NOMO-1 treated with dmso at 0.1 percent for 144 hours (cell line): ENCODE measurements at regions not wholly inside any gene's neighbourhood (a gene's known extent, or its start where the extent isn't known, plus 50 kb on each side); places are given as distances from the start of the nearest gene placed in this dataset.
"Not testable (repeated sequence)": the region's sequence is repeated elsewhere in the genome, so short reads cannot be mapped to it uniquely, and the experiment has no call there.

Experiments used
- DNase-seq: peaks from one replicate; lab custom pipeline; 2025; ENCODE audit not compliant: unreplicated experiment; lab: John Stamatoyannopoulos, UW

DNA sequence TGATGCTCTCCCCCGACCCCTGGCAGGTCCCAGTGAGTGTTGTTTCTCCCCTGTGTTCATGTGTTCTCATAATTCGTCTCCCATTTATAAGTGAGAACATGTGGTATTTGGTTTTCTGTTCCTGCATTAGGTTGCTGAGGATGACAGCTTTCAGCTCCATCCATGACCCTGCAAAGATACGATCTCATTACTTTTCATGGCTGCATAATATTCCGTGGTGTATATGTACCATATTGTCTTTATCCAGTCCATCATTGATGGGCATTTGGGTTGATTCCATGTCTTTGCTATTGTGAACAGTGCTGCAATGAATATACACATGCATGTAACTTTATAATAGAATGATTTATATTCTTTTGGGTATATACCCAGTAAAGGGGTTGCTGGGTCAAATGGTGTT, 321.5 kb downstream of the EMP1 start:
- DNase-seq: not testable (repeated sequence)

- DNase-seq: no peak
Measured at GRCh38 chr12:13509740-13510139, 313.2 kb downstream of the EMP1 start.

- no peak for DNase-seq
Measured at GRCh38 chr12:13505636-13506035, 309.1 kb downstream of the EMP1 start.

- no peak for DNase-seq
Measured at GRCh38 chr12:13505224-13505623, 308.7 kb downstream of the EMP1 start.

DNA sequence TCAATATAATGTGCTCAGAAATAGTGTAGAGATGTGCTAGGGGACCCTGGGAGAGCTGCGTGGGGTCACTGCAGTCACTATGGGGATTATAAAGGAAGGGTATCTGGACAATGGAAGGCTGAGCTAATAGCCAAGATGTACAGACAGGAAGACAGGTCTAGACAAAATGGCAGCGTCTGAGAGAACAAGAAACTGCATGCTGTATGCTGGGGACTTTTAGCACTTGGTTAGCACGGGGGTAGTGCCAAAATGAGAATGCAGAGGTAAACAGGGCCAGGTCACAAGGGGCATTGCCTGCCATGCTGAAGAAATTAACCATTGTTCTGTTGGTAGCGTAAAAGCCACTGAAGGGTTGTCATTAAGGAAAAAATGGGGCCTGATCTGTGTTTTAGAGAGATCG, 308.2 kb downstream of the EMP1 start:
- DNase-seq: no peak

- DNase-seq: no peak
Measured at GRCh38 chr12:13504074-13504473, 307.5 kb downstream of the EMP1 start.

DNA sequence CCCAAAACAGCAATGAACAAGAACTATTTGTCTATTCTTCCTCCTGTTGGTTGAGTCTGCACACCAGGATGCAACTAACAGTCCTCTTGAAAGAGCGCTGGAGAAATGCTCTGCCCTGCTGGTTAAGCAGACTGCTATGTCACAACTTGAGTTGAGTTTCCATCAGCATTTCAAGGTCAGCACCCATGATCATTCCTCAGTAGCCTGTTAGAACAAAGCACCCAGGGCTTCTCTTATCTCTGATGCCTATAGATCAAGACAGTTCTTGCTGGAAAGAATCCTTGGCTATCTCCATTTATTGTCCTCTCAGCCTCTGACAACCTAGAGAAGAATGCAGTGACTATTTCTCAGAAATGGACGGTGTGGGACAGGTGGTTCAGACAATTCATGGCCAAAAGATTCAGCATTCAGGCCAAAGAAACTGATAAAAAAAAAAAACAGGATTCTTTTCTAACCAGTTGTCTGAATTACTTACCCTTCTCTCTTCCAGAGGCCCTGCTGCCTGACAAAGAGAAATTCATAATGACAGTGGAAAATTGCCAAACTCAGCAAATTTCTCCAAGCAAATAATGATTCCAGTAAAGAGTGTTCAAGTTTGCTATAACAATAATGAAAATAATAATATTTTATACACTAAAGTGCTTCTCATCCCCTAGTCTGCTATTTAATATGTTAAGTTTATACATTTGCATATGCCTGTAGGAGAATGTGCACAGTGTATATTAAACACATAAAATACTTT, 306.7 kb downstream of the EMP1 start:
- no peak for DNase-seq

- DNase-seq: no peak
Measured at GRCh38 chr12:13499008-13499407, 302.5 kb downstream of the EMP1 start.

GRCh38 chr12:13496111-13496510, 299.6 kb downstream of the EMP1 start:
- no peak for DNase-seq

DNA sequence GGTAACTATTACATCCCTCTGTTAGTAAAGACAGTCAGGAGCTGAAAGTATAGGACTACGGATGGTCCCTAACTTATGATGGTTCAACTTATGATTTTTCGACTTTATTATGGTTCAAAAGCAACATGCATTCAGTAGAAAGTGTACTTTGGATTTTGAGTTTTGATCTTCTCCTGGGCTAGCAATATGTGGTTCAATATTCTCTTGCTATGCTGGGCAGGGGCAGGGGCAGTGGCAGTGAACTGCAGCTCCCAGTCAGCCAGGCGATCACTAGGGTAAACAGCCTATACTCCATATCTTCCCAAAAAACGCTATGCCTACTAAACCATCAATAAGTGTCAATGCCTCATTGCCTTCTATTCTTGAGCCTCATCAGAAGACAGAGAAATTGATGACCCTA, 292.7 kb downstream of the EMP1 start:
- DNase-seq: no peak

- no peak for DNase-seq
Measured at GRCh38 chr12:13487326-13487725, 290.8 kb downstream of the EMP1 start.

DNA sequence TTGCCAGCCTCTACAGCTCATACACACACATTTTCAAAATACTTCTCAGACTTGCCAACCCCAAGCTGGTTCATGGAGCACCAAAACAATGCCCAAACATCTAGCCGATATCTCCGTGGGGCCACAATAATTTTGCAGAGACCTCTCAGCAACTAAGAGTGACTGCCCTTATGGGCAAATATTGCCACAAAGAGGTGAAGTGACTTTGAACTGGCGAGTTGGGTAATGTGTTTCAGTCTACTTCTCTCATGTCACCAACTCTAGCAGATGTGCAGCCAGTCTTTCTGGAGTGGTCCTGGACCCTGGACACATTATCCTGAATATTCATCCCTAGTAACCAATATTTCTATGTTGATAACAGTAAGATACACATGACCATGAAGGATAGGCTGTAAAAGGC, 290.3 kb downstream of the EMP1 start:
- no peak for DNase-seq

GRCh38 chr12:13478650-13479181, 282.2 kb downstream of the EMP1 start:
- no peak for DNase-seq

DNA sequence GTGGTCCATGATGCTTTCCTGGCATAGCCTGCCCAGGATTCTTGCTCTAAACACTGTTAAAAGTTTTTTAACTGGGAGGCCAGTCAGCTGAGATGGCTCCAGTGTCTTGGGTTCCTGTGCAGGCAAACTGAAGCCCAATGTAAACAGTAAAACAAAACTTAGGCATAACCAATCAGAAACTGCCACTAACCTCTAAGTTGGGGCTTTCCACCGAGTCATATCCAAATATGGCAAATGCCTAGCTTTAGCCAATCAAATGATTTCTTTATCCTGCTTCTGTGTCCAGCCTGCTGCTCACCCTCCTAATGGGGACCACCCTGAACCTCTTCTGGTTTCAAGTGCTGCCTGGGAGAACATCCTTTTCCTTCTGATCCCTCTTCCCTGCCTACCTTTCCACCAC, 277.9 kb downstream of the EMP1 start:
- no peak for DNase-seq

- no peak for DNase-seq
Measured at GRCh38 chr12:13472690-13473089, 276.2 kb downstream of the EMP1 start.

DNA sequence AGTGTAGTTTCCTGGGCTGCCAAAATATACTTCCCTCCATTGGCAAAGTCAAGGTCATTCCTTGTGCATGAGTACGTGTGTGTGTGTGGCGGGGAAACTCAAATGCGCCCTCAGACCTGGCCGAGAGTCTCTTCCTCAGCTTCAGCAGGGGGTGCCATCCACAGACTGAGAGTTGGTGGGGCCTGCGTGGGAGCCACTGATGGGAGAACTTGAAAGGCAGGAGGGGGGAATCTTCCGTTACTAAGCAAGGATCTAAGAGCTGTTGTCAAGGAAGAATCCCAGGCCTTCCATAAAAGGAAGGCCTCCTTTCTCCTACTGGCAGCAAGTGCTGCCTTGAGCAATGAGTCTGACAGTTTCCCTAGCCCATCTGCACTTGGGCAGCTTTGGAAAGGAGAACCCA, 274.9 kb downstream of the EMP1 start:
- no peak for DNase-seq

DNA sequence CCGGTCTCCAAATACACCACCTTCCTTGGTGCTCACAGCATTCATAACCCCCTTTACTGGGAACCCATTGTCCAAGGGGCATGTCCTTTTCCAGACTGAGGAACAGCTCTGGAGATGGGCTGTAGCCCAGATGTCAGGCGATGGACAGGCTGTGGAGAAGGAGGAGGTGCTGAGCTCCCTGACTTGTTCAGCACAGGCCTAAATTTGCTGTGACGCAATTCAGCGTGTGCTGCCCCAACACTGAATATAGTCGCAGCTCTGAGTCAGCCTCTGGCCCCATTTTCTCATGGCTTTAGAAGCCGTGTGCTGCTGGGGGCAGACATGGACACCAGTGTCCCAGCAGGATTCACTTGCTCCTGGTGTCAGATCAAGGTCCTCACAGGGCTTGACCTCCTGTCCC, 269.1 kb downstream of the EMP1 start:
- DNase-seq: no peak

DNA sequence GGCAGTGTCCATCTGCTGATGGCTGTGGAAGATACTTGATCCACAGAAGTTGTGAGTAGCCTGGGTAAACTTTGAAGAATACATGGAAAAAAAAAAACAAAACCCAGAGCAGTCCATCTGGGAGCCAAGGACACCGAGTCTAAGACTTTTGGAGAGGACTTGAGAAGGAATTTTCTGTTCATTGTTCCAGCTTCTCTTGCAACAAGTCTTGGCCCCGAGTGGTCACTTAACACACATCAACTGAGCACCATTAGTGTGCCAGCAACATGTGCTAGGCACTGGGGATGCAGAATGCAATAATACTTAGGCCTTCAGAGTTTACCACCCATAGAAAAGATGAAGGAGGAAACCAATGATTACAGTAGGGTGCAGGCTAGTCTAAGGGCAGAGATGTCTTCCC, 266.7 kb downstream of the EMP1 start:
- no peak for DNase-seq

DNA sequence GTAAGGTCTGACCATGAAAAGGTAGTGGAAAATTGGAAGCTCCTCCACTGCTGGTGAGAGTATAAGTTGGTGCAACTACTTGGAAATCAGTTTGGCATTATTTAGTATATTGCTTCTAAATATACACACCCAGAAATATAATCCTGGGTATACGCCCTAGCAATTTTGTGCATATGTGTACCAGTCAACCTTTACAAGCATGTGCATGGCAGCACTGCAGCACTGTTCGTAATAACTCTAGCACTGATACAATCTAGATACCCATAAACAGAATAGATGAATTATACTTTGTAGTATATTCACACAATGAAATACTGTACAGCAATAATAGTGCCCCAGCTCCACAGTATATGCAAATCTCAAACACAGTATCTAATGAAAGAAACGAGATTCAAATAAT, 265.9 kb downstream of the EMP1 start:
- no peak for DNase-seq

GRCh38 chr12:13455778-13456144, 259.2 kb downstream of the EMP1 start:
- DNase-seq: no peak

DNA sequence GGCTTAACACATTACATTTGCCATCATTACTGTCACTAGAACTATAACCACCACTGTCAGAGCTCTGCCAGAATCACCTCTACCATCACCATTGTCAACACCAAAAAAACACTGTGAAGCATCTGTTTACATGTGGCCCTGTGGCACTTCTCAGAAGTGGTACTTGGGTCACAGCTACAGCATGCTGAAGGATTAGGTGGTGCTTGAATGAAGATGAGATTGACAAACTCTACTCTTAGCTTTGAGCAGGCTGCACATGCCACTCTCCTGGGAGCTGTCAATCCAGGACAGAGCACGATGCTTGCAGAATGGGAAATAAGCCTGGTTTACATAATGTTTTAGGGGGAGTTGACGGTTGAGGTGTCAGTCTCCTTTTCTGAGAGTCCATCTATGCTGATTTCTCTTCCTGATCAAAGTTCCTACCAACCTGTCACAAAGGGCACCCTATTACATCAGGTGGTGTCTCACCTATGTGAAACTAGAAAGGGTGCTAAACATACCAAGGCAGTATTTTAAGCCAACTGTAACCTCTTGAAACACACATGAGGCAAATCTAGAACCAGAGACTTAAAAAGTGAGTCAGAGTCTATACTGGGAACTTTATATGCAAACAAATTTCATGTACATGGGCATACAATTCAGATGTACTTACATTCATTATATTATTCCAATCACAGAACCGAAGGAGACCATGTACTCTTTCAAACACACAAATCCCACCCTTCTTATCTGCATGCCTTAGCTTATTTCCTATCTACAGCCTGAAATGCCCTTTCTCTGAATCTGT, 258.7 kb downstream of the EMP1 start:
- DNase-seq: no peak

GRCh38 chr12:13452955-13453570, 256.5 kb downstream of the EMP1 start:
- no peak for DNase-seq
